ENCODE measurements at regions not wholly inside any gene's neighbourhood (a gene's known extent, or its start where the extent isn't known, plus 50 kb on each side); places are given as distances from the start of the nearest gene placed in this dataset.

DNA sequence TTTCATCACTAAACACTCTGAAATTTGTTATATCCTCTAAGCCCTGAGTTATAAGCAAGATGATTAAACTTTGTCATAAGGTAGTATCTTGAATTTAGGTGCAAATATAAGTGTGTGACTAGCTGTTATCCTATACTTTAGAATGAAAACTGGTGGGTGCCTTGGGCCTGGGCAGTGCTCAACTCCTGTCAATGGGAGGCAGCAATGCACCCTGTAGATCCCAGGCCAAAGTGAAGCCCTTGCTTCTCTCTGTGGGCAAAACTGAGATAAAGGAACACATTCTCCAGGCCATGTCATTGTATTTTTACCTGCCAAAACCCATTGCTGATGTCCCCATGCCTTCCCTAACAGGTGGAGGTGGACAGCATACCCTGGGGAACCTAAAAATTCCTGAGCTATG lies 525.2 kb downstream of the TNS1 start:
- no peak overlapping the region for H3K4me3 ChIP-seq (ENCODE audit: control insufficient read depth in 2 of 3, extremely low read depth in 1 of 3, insufficient read depth in 2 of 3, low read depth in 1 of 3, low read length in 3 of 3)
- H3K4me1 ChIP-seq (ENCODE audit: control insufficient read depth, extremely low read depth, insufficient read depth, low read length), result no peaks in the 10 kb centered on the region
- H3K36me3 ChIP-seq (ENCODE audit: control insufficient read depth in 2 of 2, extremely low read depth in 1 of 2, insufficient read depth in 2 of 2, low read length in 2 of 2), result no peaks in the 10 kb centered on the region
- no peaks in the 10 kb centered on the region for H3K79me2 ChIP-seq (ENCODE audit: control insufficient read depth, insufficient read depth, low read length)
- TF ChIP-seq, protein P1, sequence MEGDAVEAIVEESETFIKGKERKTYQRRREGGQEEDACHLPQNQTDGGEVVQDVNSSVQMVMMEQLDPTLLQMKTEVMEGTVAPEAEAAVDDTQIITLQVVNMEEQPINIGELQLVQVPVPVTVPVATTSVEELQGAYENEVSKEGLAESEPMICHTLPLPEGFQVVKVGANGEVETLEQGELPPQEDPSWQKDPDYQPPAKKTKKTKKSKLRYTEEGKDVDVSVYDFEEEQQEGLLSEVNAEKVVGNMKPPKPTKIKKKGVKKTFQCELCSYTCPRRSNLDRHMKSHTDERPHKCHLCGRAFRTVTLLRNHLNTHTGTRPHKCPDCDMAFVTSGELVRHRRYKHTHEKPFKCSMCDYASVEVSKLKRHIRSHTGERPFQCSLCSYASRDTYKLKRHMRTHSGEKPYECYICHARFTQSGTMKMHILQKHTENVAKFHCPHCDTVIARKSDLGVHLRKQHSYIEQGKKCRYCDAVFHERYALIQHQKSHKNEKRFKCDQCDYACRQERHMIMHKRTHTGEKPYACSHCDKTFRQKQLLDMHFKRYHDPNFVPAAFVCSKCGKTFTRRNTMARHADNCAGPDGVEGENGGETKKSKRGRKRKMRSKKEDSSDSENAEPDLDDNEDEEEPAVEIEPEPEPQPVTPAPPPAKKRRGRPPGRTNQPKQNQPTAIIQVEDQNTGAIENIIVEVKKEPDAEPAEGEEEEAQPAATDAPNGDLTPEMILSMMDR (optimal IDR thresholded peaks at IDR 0.05 in 1 of 3, IDR thresholded peaks at IDR 0.05 in 1 of 3, conservative IDR thresholded peaks at IDR 0.05 in 1 of 3; ENCODE audit: extremely low read depth in 1 of 3, insufficient read depth in 2 of 3, low read length in 3 of 3), result peak in 2 of 3 experiments; percentile 16 to 32
- no peak for TF ChIP-seq EZH2 (IDR thresholded peaks at IDR 0.05; ENCODE audit: low read length)
- no peak overlapping the region for H3K9ac ChIP-seq (ENCODE audit: control insufficient read depth, extremely low read depth, insufficient read depth, low read length)
- peaks cover 7% of the 10 kb centered on the region for H3K27me3 ChIP-seq (ENCODE audit: control insufficient read depth, extremely low read depth, insufficient read depth, low read length)
- H3K9me1 ChIP-seq (ENCODE audit: control insufficient read depth, extremely low read depth, insufficient read depth, low read length), result no peaks in the 10 kb centered on the region
- dilution Hi-C loops (cut with MboI; ENCODE audit: extremely low pct_ligation_motif_present, low sequenced_read_pairs), result no loop called here
- H3K27ac ChIP-seq (ENCODE audit: control insufficient read depth, insufficient read depth, low read length), result no peak overlapping the region
- H4K20me1 ChIP-seq (ENCODE audit: control insufficient read depth, extremely low read depth, insufficient read depth, low read length), result no peaks in the 10 kb centered on the region
- no peak overlapping the region for H3K4me2 ChIP-seq (ENCODE audit: control insufficient read depth, extremely low read depth, insufficient read depth, low read depth, low read length)
- H2AFZ ChIP-seq (ENCODE audit: control insufficient read depth, low read length), result no peak overlapping the region
- DNase-seq (ENCODE audit: low read depth, low spot score) (no peak), FAIRE-seq (no peak)
- H3K9me3 ChIP-seq (ENCODE audit: control insufficient read depth, low read depth, low read length), result no peaks in the 10 kb centered on the region

DNA sequence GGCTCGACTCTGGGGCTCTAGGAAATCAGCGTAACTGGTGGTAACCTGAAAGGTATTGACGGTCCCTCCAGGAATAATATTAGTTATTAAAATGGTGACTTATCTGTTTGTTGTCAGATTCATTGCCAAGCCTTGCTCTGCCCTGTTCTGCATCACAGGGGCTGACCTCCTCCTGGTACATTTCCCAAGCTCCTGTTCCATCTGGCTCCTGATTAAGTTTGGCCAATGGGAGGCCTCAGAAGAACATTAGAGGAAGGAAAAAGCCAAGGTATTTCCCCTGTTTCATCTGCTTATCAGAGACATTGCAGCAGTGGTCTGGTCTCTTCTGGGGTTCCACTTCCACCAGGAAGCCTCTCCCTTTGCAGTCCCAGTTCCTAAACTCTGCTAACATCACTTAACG lies 527.0 kb downstream of the TNS1 start:
- Histone ChIP-seq H3K27me3 (ENCODE audit: control insufficient read depth, extremely low read depth, insufficient read depth, low read length) (peaks cover 7% of the 10 kb centered on the region), H3K36me3 (ENCODE audit: control insufficient read depth in 2 of 2, extremely low read depth in 1 of 2, insufficient read depth in 2 of 2, low read length in 2 of 2) (no peaks in the 10 kb centered on the region), H3K9me1 (ENCODE audit: control insufficient read depth, extremely low read depth, insufficient read depth, low read length) (no peaks in the 10 kb centered on the region), H3K4me3 (ENCODE audit: control insufficient read depth in 2 of 3, extremely low read depth in 1 of 3, insufficient read depth in 2 of 3, low read depth in 1 of 3, low read length in 3 of 3) (no peak overlapping the region), H3K4me1 (ENCODE audit: control insufficient read depth, extremely low read depth, insufficient read depth, low read length) (no peaks in the 10 kb centered on the region), H3K79me2 (ENCODE audit: control insufficient read depth, insufficient read depth, low read length) (no peaks in the 10 kb centered on the region), H2AFZ (ENCODE audit: control insufficient read depth, low read length) (no peak overlapping the region), H3K27ac (ENCODE audit: control insufficient read depth, insufficient read depth, low read length) (no peak overlapping the region), H4K20me1 (ENCODE audit: control insufficient read depth, extremely low read depth, insufficient read depth, low read length) (no peaks in the 10 kb centered on the region), H3K9ac (ENCODE audit: control insufficient read depth, extremely low read depth, insufficient read depth, low read length) (no peak overlapping the region), H3K9me3 (ENCODE audit: control insufficient read depth, low read depth, low read length) (no peaks in the 10 kb centered on the region), H3K4me2 (ENCODE audit: control insufficient read depth, extremely low read depth, insufficient read depth, low read depth, low read length) (no peak overlapping the region)
- FAIRE-seq, result no peak
- dilution Hi-C loops (cut with MboI; ENCODE audit: extremely low pct_ligation_motif_present, low sequenced_read_pairs), result no loop called here
- DNase-seq (ENCODE audit: low read depth, low spot score), result no peak
- TF ChIP-seq, protein P1 (optimal IDR thresholded peaks at IDR 0.05 in 1 of 3, IDR thresholded peaks at IDR 0.05 in 1 of 3, conservative IDR thresholded peaks at IDR 0.05 in 1 of 3; ENCODE audit: extremely low read depth in 1 of 3, insufficient read depth in 2 of 3, low read length in 3 of 3), result no peak
- TF ChIP-seq EZH2 (IDR thresholded peaks at IDR 0.05; ENCODE audit: low read length), result no peak

Measured in keratinocyte (primary cell).